ENCODE measurements at regions not wholly inside any gene's neighbourhood (a gene's known extent, or its start where the extent isn't known, plus 50 kb on each side); places are given as distances from the start of the nearest gene placed in this dataset.

- ATAC-seq = no peak
- Mint-ChIP-seq H3K4me3 (no peak overlapping the region), H3K27ac (no peak overlapping the region), H3K27me3 (no peaks in the 10 kb centered on the region), H3K4me1 (no peaks in the 10 kb centered on the region), H3K36me3 (ENCODE audit: low read depth) (no peaks in the 10 kb centered on the region)
- DNase-seq = no peak
- H3K9me3 ChIP-seq (ENCODE audit: control insufficient read depth, low read length, poor library complexity, severe bottlenecking) = no peaks in the 10 kb centered on the region
Observed at GRCh38 chr2:67500541-67500940, 103.4 kb downstream of the ETAA1 start.

- no peaks in the 10 kb centered on the region for H3K4me1 Mint-ChIP-seq
- no peak overlapping the region for H3K4me3 Mint-ChIP-seq
- no peaks in the 10 kb centered on the region for H3K9me3 ChIP-seq (ENCODE audit: control insufficient read depth, low read length, poor library complexity, severe bottlenecking)
- H3K36me3 Mint-ChIP-seq (ENCODE audit: low read depth) = no peaks in the 10 kb centered on the region
- no peak for ATAC-seq
- H3K27me3 Mint-ChIP-seq = no peaks in the 10 kb centered on the region
- DNase-seq = no peak
- H3K27ac Mint-ChIP-seq = no peak overlapping the region
Observed at GRCh38 chr2:67502346-67503065, 105.4 kb downstream of the ETAA1 start.

DNA sequence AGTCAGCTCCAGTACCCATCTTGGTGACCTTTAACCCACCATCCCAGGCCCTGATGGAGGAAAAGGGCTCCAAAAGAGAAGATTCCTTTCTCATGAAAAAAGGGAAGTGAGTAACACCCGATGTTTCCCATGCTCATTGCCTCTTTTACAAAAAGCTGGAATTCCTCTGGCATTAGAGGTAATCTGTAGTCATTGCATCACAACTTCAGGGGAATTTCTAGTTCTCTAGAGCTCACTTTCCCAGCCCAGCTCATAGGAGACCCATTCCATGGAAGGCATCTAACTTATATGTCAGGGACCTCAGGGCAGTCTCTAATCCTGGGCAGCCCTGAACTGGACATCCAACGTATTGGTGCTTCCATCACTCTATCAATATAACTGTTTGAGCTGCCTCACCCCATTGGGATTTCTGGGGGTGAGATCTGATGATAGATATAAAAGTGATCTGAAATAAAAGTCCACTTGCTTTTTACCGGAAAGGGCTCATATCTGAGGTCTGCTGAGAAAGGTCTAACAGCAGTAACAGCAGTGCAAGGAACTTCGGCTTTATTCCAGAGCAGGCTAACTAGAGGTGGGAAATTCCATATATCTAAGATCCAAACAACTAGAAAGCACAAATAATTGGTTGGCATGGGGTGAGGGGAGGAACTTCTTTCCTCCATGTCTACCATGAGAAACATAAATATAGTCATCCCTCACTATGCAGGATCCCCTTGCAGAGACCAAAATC, 106.1 kb downstream of the ETAA1 start:
- H3K9me3 ChIP-seq (ENCODE audit: control insufficient read depth, low read length, poor library complexity, severe bottlenecking) = no peaks in the 10 kb centered on the region

GRCh38 chr2:67510745-67511144, 113.6 kb downstream of the ETAA1 start:
- ATAC-seq (no peak), DNase-seq (no peak)
- Mint-ChIP-seq H3K4me1 (no peaks in the 10 kb centered on the region), H3K36me3 (ENCODE audit: low read depth) (no peaks in the 10 kb centered on the region), H3K27ac (no peak overlapping the region), H3K27me3 (peaks cover 5% of the 10 kb centered on the region), H3K4me3 (no peak overlapping the region)
- no peaks in the 10 kb centered on the region for H3K9me3 ChIP-seq (ENCODE audit: control insufficient read depth, low read length, poor library complexity, severe bottlenecking)

More for the DNA sequence above, 106.1 kb downstream of the ETAA1 start:
- Mint-ChIP-seq H3K36me3 (ENCODE audit: low read depth) (no peaks in the 10 kb centered on the region), H3K27me3 (no peaks in the 10 kb centered on the region), H3K27ac (no peak overlapping the region), H3K4me1 (no peaks in the 10 kb centered on the region), H3K4me3 (no peak overlapping the region)
- DNase-seq (no peak), ATAC-seq (no peak)

DNA sequence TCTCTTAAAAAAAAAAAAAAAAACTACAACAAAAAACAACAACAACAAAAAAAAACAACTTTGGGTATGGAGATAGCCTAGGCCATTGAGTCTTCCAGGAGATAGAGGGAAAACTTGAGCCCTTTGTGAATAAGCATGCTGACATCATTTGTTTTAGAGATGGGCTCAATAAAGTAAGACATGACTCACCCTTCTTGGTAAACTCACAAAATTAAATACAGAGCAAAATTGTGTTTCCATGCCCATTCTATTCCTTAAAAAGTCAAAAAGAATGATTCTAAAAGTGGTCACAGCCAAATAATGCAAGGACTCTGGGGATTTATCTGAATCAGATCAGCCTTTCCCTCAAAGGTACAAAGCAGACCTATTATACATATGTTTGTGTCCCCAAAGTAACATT, 117.4 kb downstream of the ETAA1 start:
- ATAC-seq (no peak), DNase-seq (no peak)
- peaks cover 13% of the 10 kb centered on the region for H3K27me3 Mint-ChIP-seq
- H3K9me3 ChIP-seq (ENCODE audit: control insufficient read depth, low read length, poor library complexity, severe bottlenecking) = no peaks in the 10 kb centered on the region
- H3K4me3 Mint-ChIP-seq = no peak overlapping the region
- no peaks in the 10 kb centered on the region for H3K36me3 Mint-ChIP-seq (ENCODE audit: low read depth)
- no peaks in the 10 kb centered on the region for H3K4me1 Mint-ChIP-seq
- H3K27ac Mint-ChIP-seq = no peak overlapping the region

GRCh38 chr2:67515056-67515455, 117.9 kb downstream of the ETAA1 start:
- Mint-ChIP-seq H3K4me1 (no peaks in the 10 kb centered on the region), H3K27ac (no peak overlapping the region), H3K27me3 (peaks cover 13% of the 10 kb centered on the region), H3K36me3 (ENCODE audit: low read depth) (no peaks in the 10 kb centered on the region), H3K4me3 (no peak overlapping the region)
- DNase-seq = no peak
- no peak for ATAC-seq
- H3K9me3 ChIP-seq (ENCODE audit: control insufficient read depth, low read length, poor library complexity, severe bottlenecking) = no peaks in the 10 kb centered on the region

DNA sequence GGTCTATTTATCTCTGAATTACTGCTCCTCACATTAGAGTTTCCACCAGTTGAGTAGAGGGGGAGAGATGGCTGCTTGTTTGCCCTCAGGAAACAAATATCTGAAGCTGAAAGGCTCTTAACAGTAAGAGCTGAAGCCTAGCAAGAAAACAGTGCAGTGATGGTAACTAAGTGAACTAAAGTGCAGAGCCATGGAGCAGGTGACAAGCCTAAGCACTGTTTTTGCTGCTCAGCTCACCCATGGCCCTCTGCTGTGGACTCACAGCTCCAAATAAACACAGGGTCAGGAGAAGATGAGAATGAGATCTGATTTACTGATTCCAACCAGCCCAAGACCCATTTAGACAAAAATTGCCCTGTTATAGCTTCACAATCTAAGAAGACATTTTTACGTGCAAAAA, 118.4 kb downstream of the ETAA1 start:
- Mint-ChIP-seq H3K27me3 (peaks cover 13% of the 10 kb centered on the region), H3K36me3 (ENCODE audit: low read depth) (no peaks in the 10 kb centered on the region), H3K27ac (no peak overlapping the region), H3K4me3 (no peak overlapping the region), H3K4me1 (no peaks in the 10 kb centered on the region)
- H3K9me3 ChIP-seq (ENCODE audit: control insufficient read depth, low read length, poor library complexity, severe bottlenecking) = no peaks in the 10 kb centered on the region
- DNase-seq (no peak), ATAC-seq (no peak)

DNA sequence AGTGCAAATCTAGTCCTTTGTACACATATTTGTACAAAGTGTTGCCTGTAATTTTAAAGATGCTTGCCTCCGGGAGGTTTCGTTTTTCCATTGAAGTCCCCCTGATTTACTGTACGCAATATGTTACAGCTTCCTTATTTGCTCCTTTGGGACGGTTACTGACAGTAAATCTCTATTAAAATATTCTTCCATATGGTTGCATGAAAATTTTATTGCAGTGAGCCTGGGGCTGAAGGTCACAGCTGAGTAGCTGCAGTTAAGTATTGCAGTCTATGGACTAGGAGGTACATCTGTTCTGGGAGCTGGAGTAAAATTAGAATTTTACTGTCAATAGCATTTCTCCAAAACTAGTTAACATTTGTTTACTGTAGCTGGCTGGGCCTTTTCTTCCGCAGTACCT, 119.2 kb downstream of the ETAA1 start:
- Mint-ChIP-seq H3K4me3 (no peak overlapping the region), H3K27me3 (peaks cover 13% of the 10 kb centered on the region)

DNA sequence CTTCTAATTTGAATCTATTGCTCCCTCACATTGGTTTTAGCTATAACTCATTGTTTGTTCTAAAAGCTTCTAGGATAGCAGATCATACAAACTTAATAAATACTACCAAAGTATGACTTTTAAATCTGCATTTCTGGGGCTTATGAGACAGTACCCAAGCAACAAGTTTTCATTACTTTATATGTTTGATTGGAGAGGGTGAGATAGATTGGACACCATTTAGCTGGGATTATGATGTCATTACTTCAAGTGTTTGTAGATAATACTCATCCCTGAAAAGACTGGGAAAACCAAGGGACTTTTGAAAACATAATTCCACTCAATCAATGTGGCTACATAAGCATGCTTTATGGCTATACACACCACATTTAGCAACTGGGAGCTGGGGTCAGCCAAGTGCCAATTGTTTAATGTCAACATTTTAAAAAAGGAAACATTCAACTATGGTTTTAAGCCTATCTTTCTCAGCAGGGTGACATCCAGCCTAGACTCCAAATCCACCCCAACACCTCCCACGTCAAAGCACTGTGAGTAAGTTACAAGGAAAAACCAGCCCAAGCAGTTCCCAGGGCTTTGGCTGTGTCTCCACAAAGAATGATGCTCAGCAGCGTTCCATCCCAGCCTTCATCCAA, 119.9 kb downstream of the ETAA1 start:
- no peak for ATAC-seq

More for the DNA sequence above, 119.2 kb downstream of the ETAA1 start:
- Mint-ChIP-seq H3K27ac (no peak overlapping the region), H3K36me3 (ENCODE audit: low read depth) (no peaks in the 10 kb centered on the region), H3K4me1 (no peaks in the 10 kb centered on the region)
- DNase-seq = no peak
- no peak for ATAC-seq
- H3K9me3 ChIP-seq (ENCODE audit: control insufficient read depth, low read length, poor library complexity, severe bottlenecking) = no peaks in the 10 kb centered on the region

DNA sequence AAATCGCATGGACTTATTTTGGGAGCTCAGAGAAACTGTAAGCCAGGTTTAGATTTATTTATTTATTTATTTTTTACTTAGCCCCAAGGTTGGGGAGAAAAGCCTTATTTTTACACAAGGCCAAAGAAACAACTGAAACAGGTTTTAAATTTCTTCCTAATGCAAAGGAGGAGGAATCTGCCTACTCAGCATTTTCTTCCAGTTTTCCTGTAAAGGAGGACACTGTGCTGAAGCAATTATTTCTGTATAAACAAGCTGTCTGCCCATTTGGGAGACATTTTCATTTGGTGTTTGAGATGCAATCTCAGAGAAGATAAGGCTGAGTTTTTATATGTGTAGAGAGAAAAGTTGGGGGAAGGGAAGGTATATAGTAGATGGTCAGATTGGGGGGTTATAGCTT, 125.0 kb downstream of the ETAA1 start:
- H3K36me3 Mint-ChIP-seq (ENCODE audit: low read depth) = no peaks in the 10 kb centered on the region
- DNase-seq (no peak), ATAC-seq (no peak)
- no peaks in the 10 kb centered on the region for H3K9me3 ChIP-seq (ENCODE audit: control insufficient read depth, low read length, poor library complexity, severe bottlenecking)
- H3K4me1 Mint-ChIP-seq = no peaks in the 10 kb centered on the region
- no peak overlapping the region for H3K4me3 Mint-ChIP-seq
- no peak overlapping the region for H3K27ac Mint-ChIP-seq
- peaks cover 18% of the 10 kb centered on the region for H3K27me3 Mint-ChIP-seq

More for the DNA sequence above, 119.9 kb downstream of the ETAA1 start:
- Mint-ChIP-seq H3K27me3 (peaks cover 13% of the 10 kb centered on the region), H3K4me3 (no peak overlapping the region), H3K27ac (no peak overlapping the region), H3K4me1 (no peaks in the 10 kb centered on the region), H3K36me3 (ENCODE audit: low read depth) (no peaks in the 10 kb centered on the region)
- no peak for DNase-seq
- H3K9me3 ChIP-seq (ENCODE audit: control insufficient read depth, low read length, poor library complexity, severe bottlenecking) = no peaks in the 10 kb centered on the region

GRCh38 chr2:67524213-67524612, 127.1 kb downstream of the ETAA1 start:
- H3K36me3 Mint-ChIP-seq (ENCODE audit: low read depth) = no peaks in the 10 kb centered on the region
- no peaks in the 10 kb centered on the region for H3K9me3 ChIP-seq (ENCODE audit: control insufficient read depth, low read length, poor library complexity, severe bottlenecking)
- no peak for DNase-seq
- peaks cover 10% of the 10 kb centered on the region for H3K27me3 Mint-ChIP-seq
- H3K4me1 Mint-ChIP-seq = no peaks in the 10 kb centered on the region
- no peak for ATAC-seq
- no peak overlapping the region for H3K4me3 Mint-ChIP-seq
- H3K27ac Mint-ChIP-seq = no peak overlapping the region

DNA sequence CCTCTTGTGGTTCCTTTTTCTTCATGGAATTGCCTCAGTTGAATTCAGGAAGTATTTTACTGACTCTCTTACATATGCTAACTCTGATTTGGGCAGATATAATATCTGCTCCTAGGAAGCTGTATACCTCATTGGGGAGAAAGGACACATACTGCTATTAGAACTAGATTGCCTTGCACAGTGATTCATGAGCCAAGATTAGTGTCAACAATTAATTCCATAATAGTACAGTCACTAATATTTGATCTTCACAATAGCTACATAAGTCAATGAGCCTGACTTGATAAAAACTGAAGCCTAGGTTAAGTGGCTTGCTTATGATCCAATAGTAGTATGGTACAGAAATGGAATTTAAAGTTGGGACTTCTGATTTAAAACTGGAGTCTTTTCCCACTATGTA, 127.6 kb downstream of the ETAA1 start:
- DNase-seq (no peak), ATAC-seq (no peak)
- no peak overlapping the region for H3K27ac Mint-ChIP-seq
- H3K36me3 Mint-ChIP-seq (ENCODE audit: low read depth) = no peaks in the 10 kb centered on the region
- peaks cover 10% of the 10 kb centered on the region for H3K27me3 Mint-ChIP-seq
- H3K9me3 ChIP-seq (ENCODE audit: control insufficient read depth, low read length, poor library complexity, severe bottlenecking) = no peaks in the 10 kb centered on the region
- no peaks in the 10 kb centered on the region for H3K4me1 Mint-ChIP-seq
- no peak overlapping the region for H3K4me3 Mint-ChIP-seq

- DNase-seq = no peak
- no peaks in the 10 kb centered on the region for H3K4me1 Mint-ChIP-seq
- ATAC-seq = no peak
- H3K9me3 ChIP-seq (ENCODE audit: control insufficient read depth, low read length, poor library complexity, severe bottlenecking) = no peaks in the 10 kb centered on the region
- no peak overlapping the region for H3K27ac Mint-ChIP-seq
- H3K36me3 Mint-ChIP-seq (ENCODE audit: low read depth) = no peaks in the 10 kb centered on the region
- no peak overlapping the region for H3K4me3 Mint-ChIP-seq
- H3K27me3 Mint-ChIP-seq = peaks cover 10% of the 10 kb centered on the region
Observed at GRCh38 chr2:67526283-67526682, 129.2 kb downstream of the ETAA1 start.

Data from T-helper 17 cell (primary cell).